B cell (primary cell): ENCODE measurements at regions not wholly inside any gene's neighbourhood (a gene's known extent, or its start where the extent isn't known, plus 50 kb on each side); places are given as distances from the start of the nearest gene placed in this dataset.

Source experiments
- EZH2 ChIP-seq: IDR thresholded peaks from 2 replicates; pipeline ENCODE4 v1.6.1; 2012; ENCODE audit warnings: borderline replicate concordance, low read depth, mild to moderate bottlenecking, moderate library complexity, low read length; ENCODE audit not compliant: insufficient read depth, poor library complexity, severe bottlenecking
- TF ChIP-seq, protein P1 (sequence below): fragments of 200-600 bp; IDR thresholded peaks from one replicate; pipeline ENCODE4 v1.8.0; 2022; ENCODE audit warnings: antibody characterized with exemption, mild to moderate bottlenecking

DNA sequence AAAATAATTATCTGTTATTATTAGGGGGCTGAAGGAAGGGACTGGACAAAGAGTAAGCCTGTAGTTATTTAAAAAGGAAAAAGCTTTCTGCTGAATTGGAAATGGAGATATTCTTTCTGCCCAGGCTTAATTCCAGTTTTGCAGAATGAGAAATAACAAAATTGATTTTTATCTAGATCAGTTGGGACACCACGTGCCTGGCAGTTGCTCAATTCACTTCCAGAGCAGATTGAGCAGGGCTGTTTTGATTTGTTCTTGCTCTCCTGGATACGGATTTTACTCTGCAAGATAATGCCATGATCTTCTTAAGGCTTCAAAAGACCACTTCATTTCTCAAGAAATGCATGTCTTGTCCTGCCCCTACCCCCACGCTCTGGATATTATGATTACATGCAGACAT lies 524.3 kb downstream of the TCERG1L start:
- TF ChIP-seq, protein P1, sequence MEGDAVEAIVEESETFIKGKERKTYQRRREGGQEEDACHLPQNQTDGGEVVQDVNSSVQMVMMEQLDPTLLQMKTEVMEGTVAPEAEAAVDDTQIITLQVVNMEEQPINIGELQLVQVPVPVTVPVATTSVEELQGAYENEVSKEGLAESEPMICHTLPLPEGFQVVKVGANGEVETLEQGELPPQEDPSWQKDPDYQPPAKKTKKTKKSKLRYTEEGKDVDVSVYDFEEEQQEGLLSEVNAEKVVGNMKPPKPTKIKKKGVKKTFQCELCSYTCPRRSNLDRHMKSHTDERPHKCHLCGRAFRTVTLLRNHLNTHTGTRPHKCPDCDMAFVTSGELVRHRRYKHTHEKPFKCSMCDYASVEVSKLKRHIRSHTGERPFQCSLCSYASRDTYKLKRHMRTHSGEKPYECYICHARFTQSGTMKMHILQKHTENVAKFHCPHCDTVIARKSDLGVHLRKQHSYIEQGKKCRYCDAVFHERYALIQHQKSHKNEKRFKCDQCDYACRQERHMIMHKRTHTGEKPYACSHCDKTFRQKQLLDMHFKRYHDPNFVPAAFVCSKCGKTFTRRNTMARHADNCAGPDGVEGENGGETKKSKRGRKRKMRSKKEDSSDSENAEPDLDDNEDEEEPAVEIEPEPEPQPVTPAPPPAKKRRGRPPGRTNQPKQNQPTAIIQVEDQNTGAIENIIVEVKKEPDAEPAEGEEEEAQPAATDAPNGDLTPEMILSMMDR: no peak
- TF ChIP-seq EZH2: no peak
